ELF-1 (cell line): ENCODE measurements at regions not wholly inside any gene's neighbourhood (a gene's known extent, or its start where the extent isn't known, plus 50 kb on each side); places are given as distances from the start of the nearest gene placed in this dataset.
"Not testable (repeated sequence)": the region's sequence is repeated elsewhere in the genome, so short reads cannot be mapped to it uniquely, and the experiment has no call there.

Experiments
- DNase-seq: peaks from one replicate; pipeline ENCODE4 v3.0.0-alpha.2; 2016; ENCODE audit warnings: low read depth, low spot score

DNA sequence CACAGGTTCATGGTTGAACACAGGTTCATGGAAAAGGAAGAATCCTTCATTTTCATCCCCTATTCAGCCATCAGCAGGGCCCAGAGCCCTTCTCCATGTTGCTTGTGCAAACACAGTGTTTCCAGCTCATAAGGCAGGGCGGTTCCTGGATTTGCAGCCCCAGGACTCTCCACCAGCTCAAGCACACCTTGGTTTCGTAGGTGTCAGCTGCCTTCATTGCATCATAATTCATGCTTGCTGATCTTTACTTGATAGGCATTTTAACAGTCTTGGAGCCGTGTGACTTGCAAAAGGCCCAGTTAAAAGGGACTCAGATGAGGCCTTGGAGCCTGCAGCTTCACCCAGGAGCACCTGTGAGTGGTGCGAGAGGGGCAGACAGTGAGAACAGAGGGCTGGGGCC is 318.1 kb upstream of the B3GAT1 start:
- no peak for DNase-seq

GRCh38 chr11:134728186-134728585 is 316.1 kb upstream of the B3GAT1 start:
- no peak for DNase-seq

GRCh38 chr11:134727636-134728035 is 315.6 kb upstream of the B3GAT1 start:
- no peak for DNase-seq

- no peak for DNase-seq
Observed at GRCh38 chr11:134727204-134727603, 315.2 kb upstream of the B3GAT1 start.

DNA sequence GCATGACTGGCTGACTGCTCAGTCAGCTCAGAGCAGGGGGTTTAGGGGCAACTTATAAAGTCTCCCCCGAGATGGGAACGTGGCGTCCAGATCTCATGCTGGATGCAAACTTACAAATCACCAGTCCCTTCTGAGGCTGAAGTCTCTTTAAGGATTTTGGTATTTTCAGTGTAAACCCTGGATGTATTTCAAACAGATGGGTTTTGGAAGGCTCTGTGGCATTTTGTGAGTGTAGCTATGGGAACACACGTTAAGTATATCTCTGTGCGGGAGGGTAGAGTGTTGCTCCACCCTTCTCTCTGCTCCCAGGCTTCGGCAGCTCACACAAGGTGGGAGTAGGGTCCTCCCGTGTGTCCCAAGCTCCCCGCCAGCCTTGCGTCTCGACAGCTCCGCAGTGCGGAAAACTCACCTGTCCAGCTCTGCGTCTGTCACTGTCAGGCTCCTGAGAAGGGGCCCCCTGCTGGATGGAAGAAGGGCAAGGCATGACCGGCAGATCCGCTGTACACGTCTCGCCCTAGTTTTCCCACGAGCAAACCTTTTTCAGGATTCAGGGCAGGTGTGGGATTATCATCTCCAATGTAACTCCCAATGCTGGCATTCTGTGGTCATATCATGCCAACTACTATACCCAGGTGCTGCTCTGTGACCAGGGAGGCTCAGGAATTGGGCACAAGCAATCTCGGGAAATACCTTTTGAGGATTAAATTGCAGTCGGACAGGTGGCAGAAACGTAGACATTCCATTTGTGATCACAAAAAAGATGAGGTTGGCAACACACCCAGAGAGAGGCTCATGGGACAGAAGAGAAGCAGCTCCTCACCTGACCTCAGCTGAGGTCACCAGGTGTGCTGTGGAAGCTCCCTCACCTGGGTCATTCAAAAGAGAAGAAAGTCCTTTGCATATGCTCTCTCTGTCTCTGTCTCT is 313.9 kb upstream of the B3GAT1 start:
- DNase-seq = no peak

DNA sequence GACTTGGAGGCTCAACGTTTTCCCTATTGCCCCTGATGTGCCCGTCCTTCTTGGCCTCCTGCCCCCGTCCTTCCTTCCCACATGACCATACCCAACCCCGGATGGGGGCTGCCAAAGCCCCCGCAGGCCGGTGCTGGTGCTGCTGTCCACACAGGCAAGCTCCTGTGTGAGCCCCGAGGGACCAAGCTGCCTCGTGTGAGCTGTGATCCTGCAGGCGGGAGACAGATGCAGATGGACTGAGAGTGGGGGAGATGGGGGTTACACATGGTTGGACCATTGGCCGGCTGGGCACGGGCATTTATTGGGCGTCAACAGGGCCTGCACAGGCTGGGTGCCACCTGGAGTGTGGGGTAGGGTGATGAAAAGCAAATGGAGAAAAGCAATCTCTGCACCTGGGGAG is 313.2 kb upstream of the B3GAT1 start:
- DNase-seq = no peak

- DNase-seq = no peak
Observed at GRCh38 chr11:134724779-134725140, 312.7 kb upstream of the B3GAT1 start.

- no peak for DNase-seq
Observed at GRCh38 chr11:134724106-134724778, 312.2 kb upstream of the B3GAT1 start.

DNA sequence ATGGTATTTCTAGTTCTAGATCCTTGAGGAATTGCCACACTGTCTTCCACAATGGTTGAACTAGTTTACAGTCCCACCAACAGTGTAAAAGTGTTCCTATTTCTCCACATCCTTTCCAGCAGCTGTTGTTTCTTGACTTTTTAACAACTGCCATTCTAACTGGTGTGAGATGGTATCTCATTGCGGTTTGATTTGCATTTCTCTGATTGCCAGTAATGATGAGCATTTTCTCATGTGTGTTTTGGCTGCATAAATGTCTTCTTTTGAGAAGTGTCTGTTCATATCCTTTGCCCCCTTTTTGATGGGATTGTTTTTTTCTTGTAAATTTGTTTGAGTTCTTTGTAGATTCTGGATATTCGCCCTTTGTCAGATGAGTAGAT is 308.6 kb upstream of the B3GAT1 start:
- not testable (repeated sequence) for DNase-seq

DNA sequence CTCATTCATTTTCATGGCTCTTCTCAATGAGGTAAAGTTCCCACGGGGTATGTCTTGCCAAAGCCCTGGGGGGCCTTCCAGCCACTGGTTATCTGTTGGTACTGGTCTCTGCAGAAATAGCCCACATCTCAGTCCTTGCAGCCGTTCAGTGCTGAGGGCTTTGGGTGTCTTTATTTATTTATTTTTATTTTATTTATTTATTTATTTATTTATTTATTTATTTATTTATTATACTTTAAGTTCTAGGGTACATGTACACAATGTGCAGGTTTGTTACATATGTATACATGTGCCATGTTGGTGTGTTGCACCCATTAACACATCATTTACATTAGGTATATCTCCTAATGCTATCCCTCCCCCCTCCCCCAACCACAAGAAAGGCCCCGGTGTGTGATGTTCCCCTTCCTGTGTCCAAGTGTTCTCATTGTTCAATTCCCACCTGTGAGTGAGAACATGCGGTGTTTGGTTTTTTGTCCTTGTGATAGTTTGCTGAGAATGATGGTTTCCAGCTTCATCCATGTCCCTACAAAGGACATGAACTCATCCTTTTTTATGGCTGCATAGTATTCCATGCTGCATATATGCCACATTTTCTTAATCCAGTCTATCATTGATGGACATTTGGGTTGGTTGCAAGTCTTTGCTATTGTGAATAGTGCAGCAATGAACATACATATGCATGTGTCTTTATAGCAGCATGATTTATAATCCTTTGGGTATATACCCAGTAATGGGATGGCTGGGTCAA is 308.1 kb upstream of the B3GAT1 start:
- not testable (repeated sequence) for DNase-seq

GRCh38 chr11:134719397-134719796 is 307.4 kb upstream of the B3GAT1 start:
- DNase-seq = no peak

DNA sequence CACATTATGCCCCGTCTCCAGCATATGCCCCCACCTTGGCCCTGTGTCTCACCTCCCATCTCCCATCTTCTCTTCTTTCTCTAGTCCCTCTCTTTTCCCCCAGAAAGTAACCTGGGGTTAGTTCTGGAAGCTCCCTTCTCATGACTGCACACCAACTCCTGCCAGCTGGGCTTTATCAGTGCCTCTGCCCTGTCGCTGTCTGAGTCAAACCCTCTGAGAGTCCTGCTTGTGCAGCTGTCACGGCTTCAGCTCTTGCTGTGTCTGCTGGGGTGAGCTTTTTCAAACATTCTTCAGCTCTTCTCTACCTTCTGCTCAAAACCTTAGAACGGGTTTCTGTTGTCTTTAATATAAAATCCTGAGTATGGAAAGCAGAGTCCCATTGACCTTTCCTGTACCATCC is 304.5 kb upstream of the B3GAT1 start:
- DNase-seq = no peak

GRCh38 chr11:134714021-134714656 is 302.1 kb upstream of the B3GAT1 start:
- DNase-seq = peak; percentile 43

DNA sequence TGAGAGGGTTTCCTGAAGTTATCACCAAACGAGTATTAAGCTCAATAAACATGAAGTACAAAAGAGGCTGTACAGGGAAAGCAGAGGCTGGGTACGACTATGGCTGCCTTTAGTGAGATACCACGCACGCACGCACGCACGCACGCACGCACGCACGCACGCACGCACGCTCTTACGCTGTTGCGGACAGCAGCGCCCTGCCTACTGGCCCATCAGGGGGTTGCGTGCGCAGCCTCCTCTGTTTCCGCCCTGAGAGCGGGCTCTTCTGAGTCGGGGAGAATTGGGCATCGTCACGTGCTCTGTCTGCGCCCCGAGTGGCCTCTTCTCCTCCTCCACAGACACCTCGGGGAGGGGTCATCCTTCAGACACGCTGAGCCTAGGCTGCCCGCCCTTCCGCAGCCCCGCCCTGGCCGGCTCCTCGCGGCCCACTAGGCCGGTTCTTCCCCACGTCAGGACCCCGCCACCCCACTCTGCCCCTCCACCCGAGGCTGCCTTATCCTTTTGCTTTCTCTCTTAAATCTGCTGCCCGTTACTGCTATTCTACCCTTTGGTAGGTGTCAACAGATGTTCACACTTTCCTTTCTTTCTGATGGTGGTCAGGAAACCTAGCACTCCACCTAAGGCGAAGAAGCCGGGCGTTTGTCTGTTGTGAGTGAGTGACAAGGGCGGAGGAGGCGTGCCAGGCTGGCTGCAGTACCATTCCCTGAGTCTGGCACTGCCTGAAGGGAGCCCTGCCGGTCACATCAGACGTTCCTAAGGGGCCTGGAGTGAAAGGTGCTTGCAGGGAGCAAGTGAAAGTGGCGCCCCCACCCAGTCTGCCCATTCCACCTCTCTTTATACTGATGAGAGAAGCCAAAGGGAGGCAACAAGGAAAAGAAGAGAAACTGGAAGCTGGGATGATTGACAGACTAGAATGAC is 300.4 kb upstream of the B3GAT1 start:
- no peak for DNase-seq

DNA sequence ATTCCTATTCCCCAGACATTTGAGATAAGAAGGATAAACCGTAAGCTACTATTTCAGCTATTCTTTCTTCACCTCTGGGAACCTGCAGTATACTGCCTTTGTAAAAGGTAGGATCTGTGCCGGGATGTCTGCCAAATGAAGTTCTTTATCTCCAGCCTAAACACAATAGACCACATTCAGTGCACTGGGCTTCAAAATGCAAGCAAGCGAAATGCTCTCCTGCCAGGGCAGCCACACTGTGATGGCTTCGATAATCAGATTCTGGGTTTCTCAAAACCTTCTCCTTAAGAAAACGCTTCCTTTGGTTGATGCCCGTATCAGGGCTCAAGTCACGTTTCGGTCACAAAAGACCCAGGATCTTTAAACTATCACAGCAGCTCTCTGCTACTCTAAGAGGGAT is 299.5 kb upstream of the B3GAT1 start:
- no peak for DNase-seq

DNA sequence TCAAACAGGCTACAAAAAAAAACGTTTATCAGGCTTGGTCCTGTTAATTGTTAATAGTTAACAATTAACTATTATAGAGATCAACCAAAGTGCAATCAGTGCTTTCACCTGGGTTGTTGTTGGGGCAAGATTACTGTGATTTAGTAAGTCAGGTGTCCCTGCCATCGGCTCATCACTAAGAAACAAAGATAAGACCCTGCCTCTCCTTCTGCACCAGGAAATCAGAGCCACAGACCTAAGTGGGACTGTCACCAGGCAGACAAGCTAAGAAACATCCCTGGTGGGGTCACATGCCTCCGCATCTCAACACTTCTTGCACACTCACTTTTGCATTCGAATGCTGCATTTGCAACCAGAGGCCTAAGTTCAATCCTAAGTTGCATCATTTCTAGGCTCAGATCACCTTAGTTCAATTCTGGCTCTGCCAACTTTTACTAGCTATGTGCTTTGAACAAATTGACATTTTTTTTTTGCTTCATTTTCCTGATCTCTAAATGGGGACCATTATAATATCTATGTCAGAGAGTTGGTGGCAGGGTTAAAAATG is 298.9 kb upstream of the B3GAT1 start:
- DNase-seq = no peak

- DNase-seq = no peak
Observed at GRCh38 chr11:134705858-134706257, 293.8 kb upstream of the B3GAT1 start.

DNA sequence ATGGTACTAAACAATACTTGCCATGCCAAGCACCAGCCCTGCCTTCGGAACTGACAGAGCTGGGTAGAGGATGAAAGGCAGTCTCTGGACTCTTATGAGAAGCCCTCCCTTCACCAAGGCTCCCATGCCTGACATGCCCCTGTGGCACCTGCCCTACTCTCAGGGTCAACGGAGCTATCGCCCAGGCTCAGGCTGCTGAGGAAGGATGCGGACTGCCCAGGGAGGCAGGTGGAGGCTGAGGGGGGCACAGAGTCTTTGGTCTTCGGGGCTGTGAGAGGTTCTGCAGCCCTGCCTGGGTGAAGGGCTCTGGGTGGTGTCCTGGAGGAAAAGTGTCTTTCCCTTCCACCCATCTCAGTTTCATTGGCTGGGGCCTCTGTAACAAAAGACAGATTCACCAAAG is 290.8 kb upstream of the B3GAT1 start:
- DNase-seq = no peak

GRCh38 chr11:134701564-134702165 is 289.6 kb upstream of the B3GAT1 start:
- no peak for DNase-seq

GRCh38 chr11:134700101-134700640 is 288.1 kb upstream of the B3GAT1 start:
- DNase-seq = no peak
